IPS-18a (cell line): ENCODE measurements at regions not wholly inside any gene's neighbourhood (a gene's known extent, or its start where the extent isn't known, plus 50 kb on each side); places are given as distances from the start of the nearest gene placed in this dataset.
A peak's percentile ranks its signal among the peaks of the same experiment; 100 is the strongest.
"Not testable (repeated sequence)": the region's sequence is repeated elsewhere in the genome, so short reads cannot be mapped to it uniquely, and the experiment has no call there.

Experiments
- H3K27ac ChIP-seq: one replicate; pipeline ENCODE4 v1.5.1; 2013; ENCODE audit warnings: low read length
- H3K27me3 ChIP-seq: one replicate; pipeline ENCODE4 v1.6.1; 2013; ENCODE audit warnings: mild to moderate bottlenecking, low read length; ENCODE audit not compliant: control insufficient read depth, insufficient read depth
- H3K36me3 ChIP-seq: one replicate; pipeline ENCODE4 v1.6.1; 2013; ENCODE audit warnings: low read depth, low read length; ENCODE audit not compliant: control insufficient read depth
- H3K4me1 ChIP-seq: one replicate; pipeline ENCODE4 v1.6.1; 2013; ENCODE audit warnings: low read depth, low read length; ENCODE audit not compliant: control insufficient read depth
- H3K4me3 ChIP-seq: one replicate; pipeline ENCODE4 v1.5.1; 2013; ENCODE audit warnings: low read length
- H3K9ac ChIP-seq: one replicate; pipeline ENCODE4 v1.6.1; 2013; ENCODE audit warnings: mild to moderate bottlenecking, low read length, moderate library complexity
- H3K9me3 ChIP-seq: one replicate; pipeline ENCODE4 v1.6.1; 2013; ENCODE audit warnings: low read depth, low read length; ENCODE audit not compliant: control insufficient read depth

DNA sequence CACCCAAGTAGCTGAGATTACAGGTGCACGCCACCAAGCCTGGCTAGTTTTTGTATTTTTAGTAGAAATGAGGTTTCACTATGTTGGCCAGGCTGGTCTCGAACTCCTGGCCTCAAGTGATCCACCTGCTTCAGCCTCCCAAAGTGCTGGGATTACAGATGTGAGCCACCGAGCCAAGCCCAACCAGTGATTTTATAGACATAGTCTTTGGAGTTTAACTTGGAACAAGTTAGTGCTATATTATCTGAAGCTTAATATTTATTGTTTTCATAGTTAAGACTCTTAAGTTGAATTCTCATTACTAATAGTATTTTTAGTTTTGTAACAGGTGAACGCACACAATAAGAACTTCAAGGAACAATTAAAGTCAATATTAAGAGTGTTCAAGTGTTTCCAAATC is 122.1 kb downstream of the SPAG6 start:
- H3K36me3 ChIP-seq, H3K9ac ChIP-seq, H3K9me3 ChIP-seq, H3K4me1 ChIP-seq, H3K27ac ChIP-seq, H3K4me3 ChIP-seq: not testable (repeated sequence)
- peaks cover 19% of the 10 kb centered on the region for H3K27me3 ChIP-seq

DNA sequence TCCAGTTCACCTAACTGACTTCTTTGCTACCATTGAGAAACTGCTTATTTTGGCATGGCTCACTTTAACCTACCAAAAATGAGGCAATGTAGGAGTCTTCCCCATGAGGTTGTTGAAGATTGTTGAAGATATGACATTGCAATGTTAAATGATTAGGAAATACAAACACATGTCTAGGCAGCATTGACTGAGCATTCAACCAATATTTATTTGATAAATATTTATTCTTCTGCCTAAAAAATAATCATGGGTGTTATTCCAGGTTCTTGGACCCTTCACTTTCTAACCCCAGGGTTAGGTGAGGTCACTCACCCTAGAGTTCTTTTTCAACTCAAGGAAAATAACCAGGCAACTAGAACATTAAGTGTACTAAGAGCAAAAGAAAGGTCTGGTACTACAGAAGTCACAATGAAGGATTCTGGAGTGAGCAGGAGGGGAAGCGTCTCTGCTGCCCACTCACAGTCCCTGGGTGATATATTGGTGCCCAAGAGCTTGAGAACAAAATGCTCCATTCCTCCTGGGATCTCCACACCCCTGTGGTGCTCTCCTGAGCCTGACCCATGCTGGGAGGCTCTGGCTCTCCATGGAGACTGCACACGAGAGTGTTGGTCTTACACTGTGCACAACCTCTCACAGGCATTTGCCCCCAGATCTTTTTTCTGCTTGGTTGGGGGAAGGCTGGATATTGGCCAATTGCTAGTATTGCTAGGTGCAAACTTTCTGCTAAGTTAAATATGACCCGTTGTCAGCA is 123.4 kb downstream of the SPAG6 start:
- Histone ChIP-seq H3K9ac (no peak overlapping the region), H3K4me3 (no peak overlapping the region), H3K36me3 (no peaks in the 10 kb centered on the region), H3K27ac (no peak overlapping the region), H3K9me3 (no peaks in the 10 kb centered on the region), H3K27me3 (peaks cover 33% of the 10 kb centered on the region), H3K4me1 (peaks cover 3% of the 10 kb centered on the region)

DNA sequence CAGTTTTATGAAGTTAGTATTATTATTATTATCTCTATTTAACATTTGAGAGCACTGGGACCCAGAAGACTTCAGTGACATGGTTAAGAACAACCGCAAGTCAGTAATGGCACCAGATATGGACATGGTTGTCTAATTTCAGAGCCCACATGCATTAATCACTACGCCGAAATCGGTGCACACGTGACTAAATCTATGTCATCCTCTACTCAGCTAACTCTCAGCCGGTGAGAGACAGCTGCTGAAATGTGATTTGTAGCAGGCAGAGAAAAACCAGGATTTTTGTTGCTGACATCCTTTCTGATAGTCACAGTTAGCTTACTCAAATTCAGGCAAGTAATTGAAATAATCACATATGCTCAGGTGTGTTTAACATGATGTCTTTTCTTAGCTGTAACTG is 127.7 kb downstream of the SPAG6 start:
- H3K27ac ChIP-seq = no peak overlapping the region
- peaks cover 76% of the 10 kb centered on the region for H3K27me3 ChIP-seq
- H3K4me1 ChIP-seq = peaks cover 4% of the 10 kb centered on the region
- no peak overlapping the region for H3K4me3 ChIP-seq
- no peak overlapping the region for H3K9ac ChIP-seq
- H3K36me3 ChIP-seq = no peaks in the 10 kb centered on the region
- no peaks in the 10 kb centered on the region for H3K9me3 ChIP-seq

DNA sequence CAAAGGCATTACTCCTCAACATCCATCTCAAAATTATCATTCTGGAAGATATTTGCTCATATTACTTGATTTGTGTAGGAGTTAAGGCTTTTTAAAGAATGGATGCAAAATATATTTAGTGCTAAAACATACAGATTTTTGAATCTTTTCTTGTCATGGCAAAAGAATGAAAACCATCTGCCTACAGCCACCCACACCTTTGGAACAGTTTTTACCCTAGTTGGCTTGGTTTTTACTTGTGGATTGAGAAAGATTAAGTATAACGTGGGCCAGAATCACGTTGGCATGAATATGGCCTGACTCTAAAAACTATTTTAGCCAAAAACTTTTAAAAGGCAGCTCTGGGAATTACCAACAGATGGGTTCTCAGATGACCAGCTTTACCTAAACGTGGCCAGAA is 128.2 kb downstream of the SPAG6 start:
- Histone ChIP-seq H3K4me3 (no peak overlapping the region), H3K27me3 (peaks cover 80% of the 10 kb centered on the region), H3K27ac (no peak overlapping the region), H3K4me1 (peaks cover 4% of the 10 kb centered on the region), H3K36me3 (no peaks in the 10 kb centered on the region), H3K9ac (no peak overlapping the region), H3K9me3 (no peaks in the 10 kb centered on the region)

DNA sequence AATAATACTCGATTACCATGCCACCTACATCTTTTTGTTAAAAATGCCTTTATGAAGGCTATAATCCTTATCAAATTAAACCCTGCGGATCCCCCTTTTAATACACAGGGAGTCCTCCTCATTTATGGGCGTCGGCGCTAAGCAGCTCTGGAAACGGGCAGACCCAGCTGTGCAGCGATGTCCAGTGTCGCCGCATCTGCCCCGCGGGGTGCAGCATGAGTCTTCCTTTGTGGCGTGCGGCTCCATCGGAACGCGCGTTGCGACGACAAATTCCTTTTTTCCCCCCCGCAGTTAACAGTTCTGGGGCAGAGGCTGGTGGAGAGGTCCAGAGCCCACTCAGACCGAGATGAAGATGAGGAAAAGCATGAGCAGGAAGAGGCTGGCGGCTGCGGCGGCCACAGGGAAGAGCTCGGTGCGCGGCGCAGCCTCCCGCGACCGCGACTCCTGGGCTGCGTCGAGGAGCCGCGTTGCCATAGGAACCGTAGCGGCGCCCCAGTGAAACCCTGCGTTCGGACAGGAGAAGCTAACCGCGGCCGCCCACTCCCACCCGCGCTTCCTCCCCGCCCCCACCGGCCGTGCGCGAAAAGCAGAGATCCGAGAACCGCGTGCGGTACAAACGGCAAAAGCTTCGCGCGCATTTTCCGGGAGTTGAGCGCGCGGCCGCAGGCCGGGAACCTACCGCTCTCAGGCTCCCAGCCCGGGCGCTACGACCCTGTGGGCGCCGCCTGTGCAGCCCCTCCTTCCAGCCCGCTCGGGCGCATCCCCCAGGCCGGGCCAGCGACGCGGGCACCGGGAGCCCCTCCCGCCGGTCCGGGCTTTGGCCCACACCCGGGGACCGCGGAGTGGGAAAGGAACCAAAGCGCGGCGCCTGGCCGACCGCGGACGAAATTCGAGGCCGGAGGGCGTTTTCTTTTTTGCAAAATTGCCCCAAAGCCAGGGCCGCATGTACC is 130.6 kb downstream of the SPAG6 start:
- H3K27me3 ChIP-seq = peaks cover 95% of the 10 kb centered on the region
- H3K4me3 ChIP-seq = peak overlapping the region; percentile 67

DNA sequence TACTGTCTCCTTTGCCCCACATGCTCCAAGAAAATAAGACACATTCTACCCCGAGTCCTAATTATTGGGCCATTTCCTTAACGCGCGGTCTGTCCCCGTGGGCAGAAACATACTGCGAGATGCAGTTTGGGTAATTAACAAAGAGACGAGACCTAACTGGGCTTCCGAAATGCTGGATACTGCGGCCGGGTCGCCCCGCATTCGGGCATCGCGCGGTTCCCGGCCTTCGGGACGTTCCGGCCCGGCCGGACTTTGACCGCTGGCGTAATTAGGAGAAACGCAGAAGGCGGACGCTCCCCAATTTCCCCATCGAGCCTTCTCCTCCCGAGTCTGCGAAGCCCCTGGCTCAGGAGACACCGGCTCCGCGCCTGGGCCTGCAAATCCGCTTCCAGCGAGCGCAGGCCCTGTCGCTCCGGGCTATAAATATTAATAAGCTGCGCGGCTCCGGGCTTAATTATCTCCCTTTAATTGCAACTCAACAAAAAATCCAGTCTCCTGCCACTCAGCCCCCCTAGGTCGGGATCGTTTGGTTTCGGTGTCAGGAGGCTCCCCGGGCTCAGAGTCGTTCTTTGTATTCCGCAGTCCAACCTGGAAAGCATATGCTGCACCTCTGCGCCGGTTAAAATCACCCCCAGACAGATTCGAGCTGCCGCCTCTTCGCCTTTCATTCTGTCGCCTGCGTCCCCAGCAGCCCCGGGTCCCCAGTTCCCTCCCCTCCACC is 131.5 kb downstream of the SPAG6 start:
- Histone ChIP-seq H3K4me1 (peaks cover 4% of the 10 kb centered on the region), H3K9me3 (no peaks in the 10 kb centered on the region), H3K27me3 (peaks cover 100% of the 10 kb centered on the region), H3K4me3 (peak overlapping the region; percentile 67), H3K27ac (no peak overlapping the region), H3K9ac (no peak overlapping the region), H3K36me3 (no peaks in the 10 kb centered on the region)

More for the DNA sequence above, 130.6 kb downstream of the SPAG6 start:
- Histone ChIP-seq H3K4me1 (peaks cover 4% of the 10 kb centered on the region), H3K36me3 (no peaks in the 10 kb centered on the region), H3K27ac (no peak overlapping the region), H3K9ac (no peak overlapping the region), H3K9me3 (no peaks in the 10 kb centered on the region)

DNA sequence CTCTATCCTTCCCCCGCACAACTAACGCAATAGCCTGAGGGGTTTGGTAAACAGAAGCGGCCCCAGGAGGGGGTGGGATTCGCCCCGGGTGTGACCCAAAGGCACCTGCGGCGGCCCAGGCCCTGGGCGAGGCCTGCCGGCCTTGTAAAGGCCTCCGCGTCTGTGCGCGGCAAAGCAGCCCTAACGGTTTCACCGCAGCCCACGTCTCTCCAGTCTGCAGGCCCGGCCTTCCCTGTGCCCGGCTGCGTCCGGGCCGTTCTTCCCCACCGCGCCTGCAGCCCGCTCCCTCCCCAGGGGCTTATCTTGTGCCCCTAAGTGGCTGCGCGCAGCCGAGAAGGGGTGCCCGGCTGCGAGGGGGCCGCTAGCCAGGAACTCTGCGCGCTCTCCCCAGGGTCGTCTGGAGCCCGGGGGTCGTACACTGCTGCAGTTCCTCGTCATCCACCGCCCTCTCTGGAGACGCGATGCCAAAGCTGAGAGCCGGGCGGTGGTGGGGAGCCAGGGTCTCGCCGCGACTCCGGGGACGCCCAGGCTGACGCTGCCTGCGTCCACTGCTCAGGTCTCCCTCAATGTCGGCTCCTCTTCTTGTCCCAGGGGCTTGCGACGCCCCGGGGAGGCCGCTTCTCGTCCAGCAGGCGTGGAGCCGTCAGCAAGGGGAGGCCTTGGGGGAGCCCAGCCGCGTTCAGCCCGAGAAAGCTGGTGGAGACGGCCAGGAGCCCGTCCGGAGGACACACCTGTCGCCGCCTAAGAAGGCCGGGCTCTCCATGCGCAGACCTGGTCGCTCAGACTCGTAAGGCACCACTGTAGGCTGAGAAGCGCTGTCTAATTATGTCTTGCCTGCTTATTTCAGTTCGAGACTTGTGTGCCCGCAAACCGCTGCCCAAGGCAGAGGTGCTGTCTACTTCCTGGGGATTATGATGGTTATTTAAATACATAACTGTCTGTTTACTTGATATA is 132.3 kb downstream of the SPAG6 start:
- Histone ChIP-seq H3K27me3 (peaks cover 92% of the 10 kb centered on the region), H3K4me1 (peaks cover 9% of the 10 kb centered on the region), H3K4me3 (peak overlapping the region; percentile 67), H3K36me3 (no peaks in the 10 kb centered on the region), H3K9ac (no peak overlapping the region), H3K27ac (no peak overlapping the region), H3K9me3 (no peaks in the 10 kb centered on the region)

DNA sequence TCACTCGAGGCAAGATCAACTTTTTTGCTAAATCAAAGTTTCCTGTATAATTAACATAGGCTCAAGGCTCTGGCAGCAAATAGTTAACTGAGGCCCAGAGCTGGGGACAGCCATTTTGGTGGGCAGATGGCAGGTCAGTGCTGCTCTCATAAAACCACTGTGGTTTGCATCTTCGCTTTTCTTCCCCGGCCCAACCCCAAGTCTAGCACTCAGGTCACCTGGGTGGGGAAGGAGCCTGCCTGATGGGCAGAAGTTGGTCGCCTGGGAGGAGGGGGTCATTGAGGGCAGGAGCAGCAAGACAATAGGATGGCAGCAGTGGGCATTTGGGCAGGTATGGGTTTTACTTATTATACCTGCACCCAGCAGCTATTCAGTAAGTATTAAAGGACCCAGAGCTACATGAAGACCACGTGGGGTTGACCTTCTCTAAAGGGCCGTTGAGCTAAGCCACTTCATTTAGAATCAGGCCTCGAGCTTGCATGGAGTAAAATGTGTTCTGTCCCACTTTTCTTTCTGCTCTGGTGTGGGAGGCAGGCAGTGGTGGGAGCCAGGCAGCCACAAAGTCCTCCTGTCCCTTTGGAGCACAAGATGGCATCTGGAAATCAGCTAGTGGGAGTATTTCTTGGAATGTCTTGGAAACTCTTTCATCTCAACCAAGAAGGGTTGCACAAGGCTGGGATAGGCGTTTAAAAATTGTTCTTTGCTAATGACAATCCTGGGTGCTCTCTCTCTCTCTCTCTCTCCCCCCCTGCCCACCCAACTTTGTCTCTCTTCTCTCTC is 133.4 kb downstream of the SPAG6 start:
- Histone ChIP-seq H3K9me3 (no peaks in the 10 kb centered on the region), H3K27me3 (peaks cover 80% of the 10 kb centered on the region), H3K4me1 (peaks cover 9% of the 10 kb centered on the region), H3K9ac (no peak overlapping the region), H3K27ac (no peak overlapping the region), H3K4me3 (no peak overlapping the region), H3K36me3 (no peaks in the 10 kb centered on the region)

DNA sequence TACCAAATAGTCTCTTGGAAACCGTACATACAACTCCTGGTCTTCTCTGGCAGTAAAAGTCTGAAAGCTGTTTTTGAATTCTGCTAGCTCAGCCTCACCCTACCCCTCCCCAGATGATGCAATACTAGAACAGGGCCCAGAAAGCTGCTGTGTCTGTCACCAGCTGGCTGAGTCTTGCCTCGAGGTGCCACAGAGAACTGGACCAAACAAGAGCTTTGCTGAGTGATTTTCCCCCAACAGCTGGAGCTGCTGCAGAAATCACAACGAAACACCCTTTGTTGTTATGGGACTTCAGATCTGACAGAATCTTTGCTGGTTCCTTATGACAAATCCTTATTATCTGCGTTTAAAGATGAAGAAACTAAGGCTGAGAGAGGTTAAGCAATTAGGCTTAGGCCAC is 134.1 kb downstream of the SPAG6 start:
- Histone ChIP-seq H3K4me3 (no peak overlapping the region), H3K9me3 (no peaks in the 10 kb centered on the region), H3K36me3 (no peaks in the 10 kb centered on the region), H3K9ac (no peak overlapping the region), H3K4me1 (peaks cover 9% of the 10 kb centered on the region), H3K27me3 (peaks cover 74% of the 10 kb centered on the region), H3K27ac (no peak overlapping the region)

DNA sequence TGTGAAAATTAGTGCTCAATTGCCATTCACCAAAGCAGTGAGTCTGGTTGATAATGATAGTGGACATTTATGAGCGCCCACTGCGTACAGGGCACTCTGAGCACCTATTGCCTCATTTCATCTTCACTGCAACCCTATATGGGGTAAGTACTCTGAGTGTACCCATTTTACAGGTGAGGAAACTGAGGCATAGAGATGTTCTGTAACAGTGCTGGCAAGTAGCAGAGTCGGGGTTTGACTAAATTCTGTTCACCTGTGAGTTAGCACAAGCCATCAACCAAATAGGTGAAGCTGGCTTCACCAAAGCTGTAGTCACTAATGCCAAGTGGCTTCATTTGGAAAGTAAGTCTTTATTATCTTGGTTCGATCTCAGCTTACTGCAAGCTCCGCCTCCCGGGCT is 135.8 kb downstream of the SPAG6 start:
- Histone ChIP-seq H3K36me3 (no peaks in the 10 kb centered on the region), H3K9me3 (no peaks in the 10 kb centered on the region), H3K4me3 (no peak overlapping the region), H3K4me1 (peaks cover 5% of the 10 kb centered on the region), H3K27ac (no peak overlapping the region), H3K9ac (no peak overlapping the region), H3K27me3 (peaks cover 57% of the 10 kb centered on the region)
